Activated CD8-positive, alpha-beta T cell treated with anti-CD3 and anti-CD28 coated beads for 36 hours (primary cell): ENCODE measurements at regions not wholly inside any gene's neighbourhood (a gene's known extent, or its start where the extent isn't known, plus 50 kb on each side); places are given as distances from the start of the nearest gene placed in this dataset.

Experiments
- ATAC-seq: fragments of 200-7000 bp; cut with Tn5 transposase; one replicate; pipeline ENCODE4 v1.10.0; 2021; ENCODE audit warnings: mild to moderate bottlenecking, moderate library complexity
- CTCF ChIA-PET: fragments of 350-600 bp; sonication (Branson Sonifier 250); formaldehyde crosslinking; loops from one replicate; lab custom pipeline; 2021; ENCODE audit warnings: antibody characterized with exemption; lab: Charles Lee
- POLR2A ChIA-PET: fragments of 350-600 bp; sonication (Branson Sonifier 250); formaldehyde crosslinking; loops from one replicate; lab custom pipeline; 2021; ENCODE audit warnings: antibody characterized with exemption; lab: Charles Lee
- DNase-seq: peaks from one replicate; pipeline ENCODE4 v3.0.0-alpha.2; 2020
- H3K27ac Mint-ChIP-seq: one replicate; pipeline ENCODE4 v1.8.0; 2021; ENCODE audit warnings: mild to moderate bottlenecking, mixed read lengths
- H3K27me3 Mint-ChIP-seq: one replicate; pipeline ENCODE4 v1.8.0; 2021; ENCODE audit warnings: mixed read lengths
- H3K36me3 Mint-ChIP-seq: one replicate; pipeline ENCODE4 v1.8.0; 2021; ENCODE audit warnings: low read depth, mixed read lengths
- H3K4me1 Mint-ChIP-seq: one replicate; pipeline ENCODE4 v1.8.0; 2021; ENCODE audit warnings: low read depth, mixed read lengths
- H3K4me3 Mint-ChIP-seq: one replicate; pipeline ENCODE4 v1.8.0; 2021; ENCODE audit warnings: mild to moderate bottlenecking, moderate library complexity, mixed read lengths
- H3K9me3 Mint-ChIP-seq: one replicate; pipeline ENCODE4 v1.8.0; 2021; ENCODE audit warnings: mixed read lengths
- intact Hi-C: fragments of 100-400 bp; cut with micrococcal nuclease; formaldehyde crosslinking; loops from one replicate; pipeline ENCODE4 v1.10.0; 2022
- TF ChIP-seq, protein P1 (sequence below): fragments of 200-600 bp; IDR thresholded peaks from one replicate; pipeline ENCODE4 v1.8.0; 2022; ENCODE audit warnings: antibody characterized with exemption, mild to moderate bottlenecking

- ATAC-seq, result no peak
- no peak overlapping the region for H3K27ac Mint-ChIP-seq
- intact Hi-C loops, result no loop called here
- H3K9me3 Mint-ChIP-seq, result peaks cover 2% of the 10 kb centered on the region
- H3K4me3 Mint-ChIP-seq, result no peak overlapping the region
- H3K27me3 Mint-ChIP-seq, result no peaks in the 10 kb centered on the region
- ChIA-PET POLR2A (no interaction called here), CTCF (no interaction called here)
- no peaks in the 10 kb centered on the region for H3K36me3 Mint-ChIP-seq
- TF ChIP-seq, protein P1, sequence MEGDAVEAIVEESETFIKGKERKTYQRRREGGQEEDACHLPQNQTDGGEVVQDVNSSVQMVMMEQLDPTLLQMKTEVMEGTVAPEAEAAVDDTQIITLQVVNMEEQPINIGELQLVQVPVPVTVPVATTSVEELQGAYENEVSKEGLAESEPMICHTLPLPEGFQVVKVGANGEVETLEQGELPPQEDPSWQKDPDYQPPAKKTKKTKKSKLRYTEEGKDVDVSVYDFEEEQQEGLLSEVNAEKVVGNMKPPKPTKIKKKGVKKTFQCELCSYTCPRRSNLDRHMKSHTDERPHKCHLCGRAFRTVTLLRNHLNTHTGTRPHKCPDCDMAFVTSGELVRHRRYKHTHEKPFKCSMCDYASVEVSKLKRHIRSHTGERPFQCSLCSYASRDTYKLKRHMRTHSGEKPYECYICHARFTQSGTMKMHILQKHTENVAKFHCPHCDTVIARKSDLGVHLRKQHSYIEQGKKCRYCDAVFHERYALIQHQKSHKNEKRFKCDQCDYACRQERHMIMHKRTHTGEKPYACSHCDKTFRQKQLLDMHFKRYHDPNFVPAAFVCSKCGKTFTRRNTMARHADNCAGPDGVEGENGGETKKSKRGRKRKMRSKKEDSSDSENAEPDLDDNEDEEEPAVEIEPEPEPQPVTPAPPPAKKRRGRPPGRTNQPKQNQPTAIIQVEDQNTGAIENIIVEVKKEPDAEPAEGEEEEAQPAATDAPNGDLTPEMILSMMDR, result no peak
- no peak for DNase-seq
- no peaks in the 10 kb centered on the region for H3K4me1 Mint-ChIP-seq
Measured at GRCh38 chr14:80395031-80395430, 183.7 kb upstream of the DIO2 start.

GRCh38 chr14:80393766-80394165 is 182.5 kb upstream of the DIO2 start:
- POLR2A ChIA-PET, result no interaction called here

GRCh38 chr14:80390906-80391305 is 179.6 kb upstream of the DIO2 start:
- no peak for DNase-seq
- no peak for ATAC-seq
- ChIA-PET POLR2A (no interaction called here), CTCF (no interaction called here)
- no peaks in the 10 kb centered on the region for H3K4me1 Mint-ChIP-seq
- no peaks in the 10 kb centered on the region for H3K9me3 Mint-ChIP-seq
- H3K36me3 Mint-ChIP-seq, result no peaks in the 10 kb centered on the region
- intact Hi-C loops, result no loop called here
- H3K27ac Mint-ChIP-seq, result no peak overlapping the region
- TF ChIP-seq, protein P1, result no peak
- H3K4me3 Mint-ChIP-seq, result no peak overlapping the region
- no peaks in the 10 kb centered on the region for H3K27me3 Mint-ChIP-seq

More at GRCh38 chr14:80393766-80394165, 182.5 kb upstream of the DIO2 start:
- intact Hi-C loops, result no loop called here
- no peaks in the 10 kb centered on the region for H3K4me1 Mint-ChIP-seq
- H3K9me3 Mint-ChIP-seq, result peaks cover 2% of the 10 kb centered on the region
- no peak overlapping the region for H3K4me3 Mint-ChIP-seq
- ATAC-seq (no peak), DNase-seq (no peak)
- CTCF ChIA-PET, result no interaction called here
- TF ChIP-seq, protein P1, result no peak
- no peaks in the 10 kb centered on the region for H3K36me3 Mint-ChIP-seq
- H3K27ac Mint-ChIP-seq, result no peak overlapping the region
- no peaks in the 10 kb centered on the region for H3K27me3 Mint-ChIP-seq

- no peaks in the 10 kb centered on the region for H3K27me3 Mint-ChIP-seq
- H3K4me1 Mint-ChIP-seq, result no peaks in the 10 kb centered on the region
- H3K4me3 Mint-ChIP-seq, result no peak overlapping the region
- TF ChIP-seq, protein P1, result no peak
- H3K36me3 Mint-ChIP-seq, result no peaks in the 10 kb centered on the region
- POLR2A ChIA-PET, result no interaction called here
- DNase-seq (no peak), ATAC-seq (no peak)
- intact Hi-C loops, result no loop called here
- CTCF ChIA-PET, result no interaction called here
- no peak overlapping the region for H3K27ac Mint-ChIP-seq
- H3K9me3 Mint-ChIP-seq, result no peaks in the 10 kb centered on the region
Measured at GRCh38 chr14:80388980-80389711, 177.8 kb upstream of the DIO2 start.

DNA sequence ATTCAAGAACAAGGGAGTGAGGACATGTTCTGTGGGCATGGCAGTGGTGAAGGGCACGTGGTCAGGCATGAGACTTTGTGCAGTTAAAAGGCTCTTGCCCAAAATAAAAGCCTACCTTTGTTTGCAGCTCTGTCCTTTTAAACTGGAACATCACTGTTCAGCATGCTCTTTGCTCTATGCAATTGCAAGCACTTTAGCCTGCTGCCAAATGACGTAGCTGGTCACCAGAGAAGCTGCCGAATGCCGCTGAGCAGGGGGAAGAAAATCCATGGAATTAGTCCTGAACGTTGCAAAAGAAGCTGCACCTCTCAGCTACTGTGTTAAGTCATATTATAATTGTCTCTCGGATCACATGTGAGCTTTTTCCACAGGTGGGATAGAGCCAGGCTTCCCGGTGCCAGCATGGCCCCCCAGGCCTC is 176.3 kb upstream of the DIO2 start:
- no peaks in the 10 kb centered on the region for H3K36me3 Mint-ChIP-seq

More for the DNA sequence above, 176.3 kb upstream of the DIO2 start:
- Mint-ChIP-seq H3K27me3 (no peaks in the 10 kb centered on the region), H3K4me3 (no peak overlapping the region), H3K4me1 (no peaks in the 10 kb centered on the region), H3K27ac (no peak overlapping the region), H3K9me3 (no peaks in the 10 kb centered on the region)
- CTCF ChIA-PET, result no interaction called here
- DNase-seq, result no peak
- POLR2A ChIA-PET, result no interaction called here
- intact Hi-C loops, result no loop called here
- ATAC-seq, result no peak
- TF ChIP-seq, protein P1, result no peak
